IgD-negative memory B cell (primary cell): ENCODE measurements at regions not wholly inside any gene's neighbourhood (a gene's known extent, or its start where the extent isn't known, plus 50 kb on each side); places are given as distances from the start of the nearest gene placed in this dataset.
A peak's percentile ranks its signal among the peaks of the same experiment; 100 is the strongest.
"Not testable (repeated sequence)": the region's sequence is repeated elsewhere in the genome, so short reads cannot be mapped to it uniquely, and the experiment has no call there.

ENCODE experiments used
- H3K27ac Mint-ChIP-seq, 3 donors: one replicate each; pipeline ENCODE4 v1.8.0; 2020 to 2022; ENCODE audit warnings: mild to moderate bottlenecking in 3 of 3, mixed read lengths in 3 of 3, moderate library complexity in 1 of 3
- H3K27me3 Mint-ChIP-seq: one replicate; pipeline ENCODE4 v1.8.0; 2021; ENCODE audit warnings: mixed read lengths
- H3K36me3 Mint-ChIP-seq: one replicate; pipeline ENCODE4 v1.8.0; 2020; ENCODE audit warnings: mild to moderate bottlenecking, mixed read lengths
- H3K4me1 Mint-ChIP-seq, 3 donors: one replicate each; pipeline ENCODE4 v1.8.0; 2020 to 2022; ENCODE audit warnings: mixed read lengths in 3 of 3, mild to moderate bottlenecking in 1 of 3
- H3K4me3 Mint-ChIP-seq, 4 donors: one replicate each; pipeline ENCODE4 v1.8.0; 2020 to 2022; ENCODE audit warnings: mild to moderate bottlenecking in 4 of 4, mixed read lengths in 4 of 4, moderate library complexity in 3 of 4
- H3K9me3 Mint-ChIP-seq, 3 donors: one replicate each; pipeline ENCODE4 v1.8.0; 2020 to 2021; ENCODE audit warnings: mixed read lengths in 3 of 3, mild to moderate bottlenecking in 1 of 3

- Mint-ChIP-seq H3K27me3 (peaks cover 31% of the 10 kb centered on the region), H3K9me3 (no peaks in the 10 kb centered on the region), H3K27ac (no peak overlapping the region), H3K4me1 (peaks cover 0 to 5% (median 0%) of the 10 kb centered on the region in 3 donors), H3K36me3 (no peaks in the 10 kb centered on the region), H3K4me3 (no peak overlapping the region)
Measured at GRCh38 chr11:45382133-45382878, 96.2 kb upstream of the SYT13 start.

GRCh38 chr11:45379162-45379863 lies 93.2 kb upstream of the SYT13 start:
- H3K27me3 Mint-ChIP-seq = peaks cover 38% of the 10 kb centered on the region
- no peak overlapping the region for H3K27ac Mint-ChIP-seq
- H3K4me3 Mint-ChIP-seq = no peak overlapping the region
- H3K36me3 Mint-ChIP-seq = peaks cover 2% of the 10 kb centered on the region
- H3K9me3 Mint-ChIP-seq = peaks cover 0 to 2% (median 0%) of the 10 kb centered on the region in 3 donors
- peaks cover 3 to 13% (median 7%) of the 10 kb centered on the region in 3 donors for H3K4me1 Mint-ChIP-seq

- H3K4me3 Mint-ChIP-seq = no peak overlapping the region
- peaks cover 37% of the 10 kb centered on the region for H3K27me3 Mint-ChIP-seq
- H3K4me1 Mint-ChIP-seq = peaks cover 3 to 16% (median 7%) of the 10 kb centered on the region in 3 donors
- H3K27ac Mint-ChIP-seq = no peak overlapping the region
- H3K36me3 Mint-ChIP-seq = peaks cover 2% of the 10 kb centered on the region
- H3K9me3 Mint-ChIP-seq = peaks cover 0 to 2% (median 0%) of the 10 kb centered on the region in 3 donors
Measured at GRCh38 chr11:45378516-45378915, 92.4 kb upstream of the SYT13 start.

- H3K9me3 Mint-ChIP-seq = peaks cover 0 to 2% (median 0%) of the 10 kb centered on the region in 3 donors
- H3K4me3 Mint-ChIP-seq = peak overlapping the region in 1 of 4 donors; percentile 15
- H3K27me3 Mint-ChIP-seq = peaks cover 41% of the 10 kb centered on the region
- H3K36me3 Mint-ChIP-seq = peaks cover 2% of the 10 kb centered on the region
- peak overlapping the region in 2 of 3 donors; percentile 57 to 64 for H3K27ac Mint-ChIP-seq
- H3K4me1 Mint-ChIP-seq = peaks cover 7 to 15% (median 11%) of the 10 kb centered on the region in 3 donors
Measured at GRCh38 chr11:45374653-45375059, 88.5 kb upstream of the SYT13 start.

GRCh38 chr11:45374130-45374529 lies 88.0 kb upstream of the SYT13 start:
- Mint-ChIP-seq H3K27me3 (peaks cover 41% of the 10 kb centered on the region), H3K27ac (no peak overlapping the region), H3K4me3 (no peak overlapping the region), H3K4me1 (peaks cover 7 to 15% (median 11%) of the 10 kb centered on the region in 3 donors), H3K36me3 (peaks cover 2% of the 10 kb centered on the region), H3K9me3 (peaks cover 0 to 2% (median 0%) of the 10 kb centered on the region in 3 donors)

GRCh38 chr11:45373506-45374035 lies 87.4 kb upstream of the SYT13 start:
- Mint-ChIP-seq H3K4me1 (peaks cover 7 to 15% (median 11%) of the 10 kb centered on the region in 3 donors), H3K9me3 (peaks cover 0 to 2% (median 0%) of the 10 kb centered on the region in 3 donors), H3K4me3 (peak overlapping the region in 1 of 4 donors; percentile 44), H3K27ac (peak overlapping the region in 1 of 3 donors; percentile 57), H3K27me3 (peaks cover 43% of the 10 kb centered on the region), H3K36me3 (peaks cover 2% of the 10 kb centered on the region)

- H3K9me3 Mint-ChIP-seq, H3K4me3 Mint-ChIP-seq, H3K36me3 Mint-ChIP-seq: not testable (repeated sequence)
- H3K27me3 Mint-ChIP-seq = peaks cover 46% of the 10 kb centered on the region
- H3K27ac Mint-ChIP-seq = peak overlapping the region in 1 of 3 donors; percentile 79
- H3K4me1 Mint-ChIP-seq = peaks cover 7 to 15% (median 11%) of the 10 kb centered on the region in 3 donors
Measured at GRCh38 chr11:45372414-45372813, 86.3 kb upstream of the SYT13 start.

GRCh38 chr11:45371251-45372115 lies 85.3 kb upstream of the SYT13 start:
- peaks cover 46% of the 10 kb centered on the region for H3K27me3 Mint-ChIP-seq
- peak overlapping the region in 2 of 3 donors; percentile 65 to 79 for H3K27ac Mint-ChIP-seq
- peak overlapping the region in 1 of 4 donors; percentile 83 for H3K4me3 Mint-ChIP-seq
- peaks cover 7 to 15% (median 11%) of the 10 kb centered on the region in 3 donors for H3K4me1 Mint-ChIP-seq
- H3K9me3 Mint-ChIP-seq = no peaks in the 10 kb centered on the region
- H3K36me3 Mint-ChIP-seq = peaks cover 4% of the 10 kb centered on the region

GRCh38 chr11:45369313-45369712 lies 83.2 kb upstream of the SYT13 start:
- no peak overlapping the region for H3K4me3 Mint-ChIP-seq
- H3K27me3 Mint-ChIP-seq = peaks cover 38% of the 10 kb centered on the region
- H3K4me1 Mint-ChIP-seq = peaks cover 4 to 7% (median 4%) of the 10 kb centered on the region in 3 donors

GRCh38 chr11:45368697-45369096 lies 82.6 kb upstream of the SYT13 start:
- H3K27me3 Mint-ChIP-seq = peaks cover 38% of the 10 kb centered on the region
- H3K9me3 Mint-ChIP-seq = no peaks in the 10 kb centered on the region
- no peak overlapping the region for H3K27ac Mint-ChIP-seq
- H3K36me3 Mint-ChIP-seq = peaks cover 2% of the 10 kb centered on the region
- H3K4me1 Mint-ChIP-seq = peaks cover 4% of the 10 kb centered on the region in 3 donors
- no peak overlapping the region for H3K4me3 Mint-ChIP-seq

More at GRCh38 chr11:45369313-45369712, 83.2 kb upstream of the SYT13 start:
- no peaks in the 10 kb centered on the region for H3K9me3 Mint-ChIP-seq
- H3K36me3 Mint-ChIP-seq = peaks cover 2% of the 10 kb centered on the region
- H3K27ac Mint-ChIP-seq = no peak overlapping the region

GRCh38 chr11:45366619-45367190 lies 80.6 kb upstream of the SYT13 start:
- Mint-ChIP-seq H3K27ac (no peak overlapping the region), H3K4me3 (peak overlapping the region in 1 of 4 donors; percentile 52), H3K4me1 (peaks cover under 1 to 4% (median 4%) of the 10 kb centered on the region in 3 donors), H3K36me3 (peaks cover 2% of the 10 kb centered on the region), H3K27me3 (peaks cover 31% of the 10 kb centered on the region), H3K9me3 (peaks cover 0 to 4% (median 2%) of the 10 kb centered on the region in 3 donors)

- Mint-ChIP-seq H3K9me3 (peaks cover 0 to 4% (median 2%) of the 10 kb centered on the region in 3 donors), H3K27me3 (peaks cover 27% of the 10 kb centered on the region), H3K36me3 (peaks cover 2% of the 10 kb centered on the region), H3K27ac (no peak overlapping the region), H3K4me3 (peak overlapping the region in 1 of 4 donors; percentile 52), H3K4me1 (peaks cover 0 to 2% (median 2%) of the 10 kb centered on the region in 3 donors)
Measured at GRCh38 chr11:45365961-45366618, 79.9 kb upstream of the SYT13 start.

- H3K4me1 Mint-ChIP-seq = peaks cover 0 to 2% (median under 1%) of the 10 kb centered on the region in 3 donors
- peaks cover 0 to 4% (median 2%) of the 10 kb centered on the region in 3 donors for H3K9me3 Mint-ChIP-seq
- H3K27me3 Mint-ChIP-seq = peaks cover 9% of the 10 kb centered on the region
- H3K36me3 Mint-ChIP-seq = no peaks in the 10 kb centered on the region
- H3K4me3 Mint-ChIP-seq = no peak overlapping the region
- peak overlapping the region in 1 of 3 donors; percentile 53 for H3K27ac Mint-ChIP-seq
Measured at GRCh38 chr11:45362636-45363035, 76.5 kb upstream of the SYT13 start.
